Activated CD4-positive, CD25-positive, alpha-beta regulatory T cell treated with anti-CD3 and anti-CD28 coated beads, Interleukin-2, amount 50 U/mL, for 24 hours (primary cell): ENCODE measurements at regions not wholly inside any gene's neighbourhood (a gene's known extent, or its start where the extent isn't known, plus 50 kb on each side); places are given as distances from the start of the nearest gene placed in this dataset.

ENCODE experiments used
- ATAC-seq, 2 donors: fragments of 150-1000 bp; cut with Tn5 transposase; one replicate each; pipeline ENCODE4 v1.10.0; 2021; ENCODE audit warnings: mild to moderate bottlenecking in 1 of 2, moderate library complexity in 1 of 2

GRCh38 chr5:168193493-168194250 lies 97.8 kb upstream of the WWC1 start:
- no peak for ATAC-seq

GRCh38 chr5:168195110-168195509 lies 96.3 kb upstream of the WWC1 start:
- ATAC-seq, result no peak

GRCh38 chr5:168198359-168198758 lies 93.1 kb upstream of the WWC1 start:
- ATAC-seq, result no peak

- ATAC-seq, result no peak
Observed at GRCh38 chr5:168202996-168203395, 88.4 kb upstream of the WWC1 start.

- no peak for ATAC-seq
Observed at GRCh38 chr5:168204165-168204564, 87.3 kb upstream of the WWC1 start.

GRCh38 chr5:168207450-168208029 lies 83.9 kb upstream of the WWC1 start:
- no peak for ATAC-seq

GRCh38 chr5:168209244-168209995 lies 82.0 kb upstream of the WWC1 start:
- no peak for ATAC-seq

GRCh38 chr5:168209997-168210396 lies 81.4 kb upstream of the WWC1 start:
- ATAC-seq, result no peak

- no peak for ATAC-seq
Observed at GRCh38 chr5:168211245-168211644, 80.2 kb upstream of the WWC1 start.

GRCh38 chr5:168211936-168212335 lies 79.5 kb upstream of the WWC1 start:
- no peak for ATAC-seq

GRCh38 chr5:168214071-168214470 lies 77.4 kb upstream of the WWC1 start:
- ATAC-seq, result no peak

- no peak for ATAC-seq
Observed at GRCh38 chr5:168214886-168215285, 76.6 kb upstream of the WWC1 start.

GRCh38 chr5:168215646-168216045 lies 75.8 kb upstream of the WWC1 start:
- no peak for ATAC-seq

GRCh38 chr5:168216989-168217388 lies 74.5 kb upstream of the WWC1 start:
- ATAC-seq, result no peak

- no peak for ATAC-seq
Observed at GRCh38 chr5:168217497-168217896, 73.9 kb upstream of the WWC1 start.

GRCh38 chr5:168218746-168219145 lies 72.7 kb upstream of the WWC1 start:
- no peak for ATAC-seq

GRCh38 chr5:168219515-168220410 lies 71.7 kb upstream of the WWC1 start:
- ATAC-seq, result peak in 1 of 2 donors; percentile 24

- ATAC-seq, result no peak
Observed at GRCh38 chr5:168224085-168224484, 67.4 kb upstream of the WWC1 start.

GRCh38 chr5:168226012-168226411 lies 65.4 kb upstream of the WWC1 start:
- ATAC-seq, result no peak

- peak in 1 of 2 donors; percentile 9 for ATAC-seq
Observed at GRCh38 chr5:168227001-168227400, 64.4 kb upstream of the WWC1 start.

- ATAC-seq, result peak in 1 of 2 donors; percentile 17
Observed at GRCh38 chr5:168227973-168228615, 63.4 kb upstream of the WWC1 start.

- no peak for ATAC-seq
Observed at GRCh38 chr5:168228668-168229067, 62.8 kb upstream of the WWC1 start.
